22Rv1 (cell line): ENCODE measurements at regions not wholly inside any gene's neighbourhood (a gene's known extent, or its start where the extent isn't known, plus 50 kb on each side); places are given as distances from the start of the nearest gene placed in this dataset.

ENCODE experiments used
- ZFX ChIP-seq: fragments of 450-650 bp; IDR thresholded peaks from 2 replicates; pipeline ENCODE4 v1.6.1; 2017; ENCODE audit warnings: antibody characterized with exemption, borderline replicate concordance
- TF ChIP-seq, protein P1 (sequence below): fragments of 450-650 bp; IDR thresholded peaks from 2 replicates; pipeline ENCODE4 v1.5.1; 2017; ENCODE audit warnings: mild to moderate bottlenecking

DNA sequence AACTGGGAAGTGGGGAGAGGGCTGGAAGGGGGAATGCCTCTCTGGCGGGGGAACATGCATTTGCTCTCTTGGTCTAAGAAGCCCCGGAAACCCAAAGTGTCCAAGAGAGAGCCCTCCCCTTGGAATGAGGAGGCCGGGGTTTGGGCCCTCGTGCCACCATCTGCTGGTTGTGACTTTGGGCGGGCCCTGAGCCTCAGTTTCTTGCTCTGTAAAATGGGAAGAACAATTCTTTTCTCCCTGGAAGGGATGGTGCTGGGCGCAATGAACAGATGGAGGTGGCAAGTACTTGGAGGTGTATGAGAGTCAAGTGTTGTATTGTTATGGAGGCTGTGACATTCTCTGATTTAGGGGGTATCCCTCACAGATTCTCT is 69.9 kb upstream of the TARDBP start:
- TF ChIP-seq, protein P1, sequence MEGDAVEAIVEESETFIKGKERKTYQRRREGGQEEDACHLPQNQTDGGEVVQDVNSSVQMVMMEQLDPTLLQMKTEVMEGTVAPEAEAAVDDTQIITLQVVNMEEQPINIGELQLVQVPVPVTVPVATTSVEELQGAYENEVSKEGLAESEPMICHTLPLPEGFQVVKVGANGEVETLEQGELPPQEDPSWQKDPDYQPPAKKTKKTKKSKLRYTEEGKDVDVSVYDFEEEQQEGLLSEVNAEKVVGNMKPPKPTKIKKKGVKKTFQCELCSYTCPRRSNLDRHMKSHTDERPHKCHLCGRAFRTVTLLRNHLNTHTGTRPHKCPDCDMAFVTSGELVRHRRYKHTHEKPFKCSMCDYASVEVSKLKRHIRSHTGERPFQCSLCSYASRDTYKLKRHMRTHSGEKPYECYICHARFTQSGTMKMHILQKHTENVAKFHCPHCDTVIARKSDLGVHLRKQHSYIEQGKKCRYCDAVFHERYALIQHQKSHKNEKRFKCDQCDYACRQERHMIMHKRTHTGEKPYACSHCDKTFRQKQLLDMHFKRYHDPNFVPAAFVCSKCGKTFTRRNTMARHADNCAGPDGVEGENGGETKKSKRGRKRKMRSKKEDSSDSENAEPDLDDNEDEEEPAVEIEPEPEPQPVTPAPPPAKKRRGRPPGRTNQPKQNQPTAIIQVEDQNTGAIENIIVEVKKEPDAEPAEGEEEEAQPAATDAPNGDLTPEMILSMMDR: no peak
- no peak for TF ChIP-seq ZFX
